ENCODE measurements at regions not wholly inside any gene's neighbourhood (a gene's known extent, or its start where the extent isn't known, plus 50 kb on each side); places are given as distances from the start of the nearest gene placed in this dataset.

DNA sequence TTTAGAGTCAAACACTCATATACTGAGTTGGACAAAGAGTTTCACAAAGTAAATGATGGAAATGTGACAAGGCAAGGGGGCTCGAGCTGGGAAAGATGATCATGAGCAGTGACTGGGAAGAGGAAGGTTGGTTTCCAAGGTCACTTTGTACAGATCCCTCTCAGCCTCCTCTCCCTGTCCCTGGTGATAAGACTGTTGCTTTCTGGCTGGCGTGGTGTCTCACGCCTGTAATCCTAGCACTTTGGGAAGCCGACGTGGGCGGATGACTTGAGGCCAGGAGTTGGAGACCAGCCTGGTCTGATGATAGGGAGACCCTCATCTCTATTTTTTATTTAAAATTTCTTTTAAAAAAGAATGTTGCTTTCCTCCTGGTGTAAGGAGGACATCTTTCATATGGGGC is 65.4 kb upstream of the CALM2 start:
- no peak overlapping the region for H3K4me3 ChIP-seq (ENCODE audit: insufficient read length, low read depth)
- H3K4me1 ChIP-seq (ENCODE audit: insufficient read depth, insufficient read length): peaks cover 12% of the 10 kb centered on the region
- no peaks in the 10 kb centered on the region for H3K27me3 ChIP-seq (ENCODE audit: insufficient read depth, insufficient read length)
- H3K36me3 ChIP-seq (ENCODE audit: insufficient read depth, insufficient read length, low read length): no peaks in the 10 kb centered on the region
- H3K9me3 ChIP-seq (ENCODE audit: insufficient read depth, low read length): no peaks in the 10 kb centered on the region
- H3K9ac ChIP-seq (ENCODE audit: insufficient read length, low read depth): no peak overlapping the region
- TF ChIP-seq YY1 (IDR thresholded peaks at IDR 0.05; ENCODE audit: insufficient read depth, insufficient read length) (no peak), ZNF274 (IDR thresholded peaks at IDR 0.05; ENCODE audit: low read depth, low read length) (no peak), SUZ12 (IDR thresholded peaks at IDR 0.05; ENCODE audit: extremely low read depth, insufficient read depth, insufficient read length) (no peak)
- no peak for DNase-seq (ENCODE audit: low read depth, low spot score)

DNA sequence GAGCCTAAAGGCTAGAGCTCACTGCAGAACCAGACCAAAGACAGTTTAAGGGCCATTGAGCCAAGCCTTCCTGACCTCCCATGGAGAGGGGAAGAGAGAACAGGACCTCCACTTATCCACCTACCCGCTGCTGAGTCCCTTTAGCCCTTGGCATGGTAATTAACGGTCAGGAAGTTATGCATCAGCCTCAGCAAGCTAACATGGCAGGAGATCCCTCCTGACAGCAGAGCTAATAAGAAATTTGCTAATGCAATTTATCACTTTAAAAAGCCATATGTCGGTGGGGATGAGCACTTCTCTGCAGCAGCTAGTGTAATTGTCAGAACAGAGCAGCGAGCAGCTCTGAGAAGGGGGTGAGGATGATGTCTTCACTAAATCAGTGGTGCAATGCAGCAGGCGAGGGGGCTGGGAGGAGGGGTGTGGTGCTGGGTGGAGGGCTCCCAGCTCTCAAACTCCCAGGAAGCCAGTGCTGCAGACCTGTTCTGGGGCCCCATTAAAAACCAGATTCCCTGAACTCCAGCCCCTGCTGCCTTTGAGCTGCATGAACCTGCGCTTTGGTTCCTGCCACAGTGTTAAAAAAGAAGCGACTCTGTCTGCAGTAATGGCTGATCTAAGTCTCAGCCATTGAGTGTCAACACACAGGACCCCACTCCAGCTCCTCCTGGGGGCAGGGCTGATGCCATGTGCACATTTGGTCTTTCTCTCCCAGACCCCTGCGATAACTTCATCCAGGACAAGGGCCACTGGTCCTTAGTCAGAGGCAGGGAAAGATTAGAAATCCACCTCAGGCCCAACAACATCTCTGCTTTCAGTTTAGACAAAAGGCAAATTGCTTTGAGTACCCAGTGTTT is 63.0 kb upstream of the CALM2 start:
- no peaks in the 10 kb centered on the region for H3K9me3 ChIP-seq (ENCODE audit: insufficient read depth, low read length)
- DNase-seq (ENCODE audit: low read depth, low spot score): no peak
- H3K9ac ChIP-seq (ENCODE audit: insufficient read length, low read depth): peak overlapping the region; percentile 50
- H3K36me3 ChIP-seq (ENCODE audit: insufficient read depth, insufficient read length, low read length): no peaks in the 10 kb centered on the region
- H3K27me3 ChIP-seq (ENCODE audit: insufficient read depth, insufficient read length): no peaks in the 10 kb centered on the region
- no peak for TF ChIP-seq SUZ12 (IDR thresholded peaks at IDR 0.05; ENCODE audit: extremely low read depth, insufficient read depth, insufficient read length)
- TF ChIP-seq YY1 (IDR thresholded peaks at IDR 0.05; ENCODE audit: insufficient read depth, insufficient read length): no peak
- no peak for TF ChIP-seq ZNF274 (IDR thresholded peaks at IDR 0.05; ENCODE audit: low read depth, low read length)
- peaks cover 15% of the 10 kb centered on the region for H3K4me1 ChIP-seq (ENCODE audit: insufficient read depth, insufficient read length)
- no peak overlapping the region for H3K4me3 ChIP-seq (ENCODE audit: insufficient read length, low read depth)

GRCh38 chr2:47238638-47239037 is 62.3 kb upstream of the CALM2 start:
- no peak for DNase-seq (ENCODE audit: low read depth, low spot score)
- H3K4me3 ChIP-seq (ENCODE audit: insufficient read length, low read depth): no peak overlapping the region
- H3K27me3 ChIP-seq (ENCODE audit: insufficient read depth, insufficient read length): no peaks in the 10 kb centered on the region
- TF ChIP-seq ZNF274 (IDR thresholded peaks at IDR 0.05; ENCODE audit: low read depth, low read length) (no peak), SUZ12 (IDR thresholded peaks at IDR 0.05; ENCODE audit: extremely low read depth, insufficient read depth, insufficient read length) (no peak), YY1 (IDR thresholded peaks at IDR 0.05; ENCODE audit: insufficient read depth, insufficient read length) (no peak)
- no peaks in the 10 kb centered on the region for H3K36me3 ChIP-seq (ENCODE audit: insufficient read depth, insufficient read length, low read length)
- no peaks in the 10 kb centered on the region for H3K9me3 ChIP-seq (ENCODE audit: insufficient read depth, low read length)
- H3K9ac ChIP-seq (ENCODE audit: insufficient read length, low read depth): peak overlapping the region; percentile 52
- peaks cover 15% of the 10 kb centered on the region for H3K4me1 ChIP-seq (ENCODE audit: insufficient read depth, insufficient read length)

DNA sequence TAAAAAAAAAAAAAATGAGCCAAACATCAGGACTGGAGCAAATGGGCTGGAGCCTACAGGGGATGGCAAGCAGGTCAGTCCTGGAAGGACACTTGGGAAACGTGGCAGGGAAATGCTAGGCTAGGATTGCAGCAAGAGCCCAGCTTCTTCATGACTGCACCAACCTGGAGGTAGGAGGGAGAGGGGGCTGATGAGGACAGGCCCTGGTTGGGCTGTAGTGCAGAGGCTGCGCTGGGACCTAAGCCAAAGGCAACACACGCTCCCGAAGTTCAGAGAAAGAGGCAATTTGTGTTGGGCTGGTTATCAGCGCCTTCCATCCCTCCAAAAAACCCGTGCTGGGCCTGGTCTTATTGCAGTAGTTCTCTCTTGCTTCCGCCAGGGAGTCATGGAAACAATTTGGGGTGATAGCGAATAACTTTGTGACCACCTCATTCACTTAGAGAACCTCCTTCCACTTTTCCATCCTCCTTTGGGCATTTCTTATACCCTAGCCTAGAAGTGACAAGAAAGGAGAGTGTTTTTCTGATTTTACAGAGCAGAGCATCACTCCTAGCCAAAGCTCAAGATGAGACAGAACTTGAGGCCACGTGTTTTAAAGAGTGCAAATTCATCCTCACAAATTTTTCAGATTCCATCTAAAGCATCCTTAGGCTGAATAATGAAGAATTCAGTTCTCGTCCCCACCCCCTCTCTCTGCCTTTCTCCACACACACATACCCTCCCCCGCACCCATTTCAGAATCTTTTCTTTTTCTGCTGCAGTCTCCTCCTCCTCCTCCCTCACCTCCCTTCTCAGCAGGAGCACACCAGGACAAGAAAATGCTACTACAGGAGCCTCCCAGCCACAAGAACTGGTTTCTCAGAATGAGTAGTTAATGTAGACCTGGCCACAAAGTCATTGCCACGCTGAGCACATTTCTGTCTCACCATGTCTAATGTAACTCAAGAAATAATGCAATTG is 61.3 kb upstream of the CALM2 start:
- Histone ChIP-seq H3K27me3 (ENCODE audit: insufficient read depth, insufficient read length) (no peaks in the 10 kb centered on the region), H3K4me3 (ENCODE audit: insufficient read length, low read depth) (peak overlapping the region; percentile 15), H3K4me1 (ENCODE audit: insufficient read depth, insufficient read length) (peaks cover 15% of the 10 kb centered on the region), H3K9ac (ENCODE audit: insufficient read length, low read depth) (peak overlapping the region; percentile 46), H3K36me3 (ENCODE audit: insufficient read depth, insufficient read length, low read length) (no peaks in the 10 kb centered on the region), H3K9me3 (ENCODE audit: insufficient read depth, low read length) (no peaks in the 10 kb centered on the region)
- DNase-seq (ENCODE audit: low read depth, low spot score): no peak
- TF ChIP-seq YY1 (IDR thresholded peaks at IDR 0.05; ENCODE audit: insufficient read depth, insufficient read length): no peak
- TF ChIP-seq ZNF274 (IDR thresholded peaks at IDR 0.05; ENCODE audit: low read depth, low read length): no peak
- TF ChIP-seq SUZ12 (IDR thresholded peaks at IDR 0.05; ENCODE audit: extremely low read depth, insufficient read depth, insufficient read length): no peak

- H3K36me3 ChIP-seq (ENCODE audit: insufficient read depth, insufficient read length, low read length): no peaks in the 10 kb centered on the region
- DNase-seq (ENCODE audit: low read depth, low spot score): no peak
- no peaks in the 10 kb centered on the region for H3K9me3 ChIP-seq (ENCODE audit: insufficient read depth, low read length)
- TF ChIP-seq YY1 (IDR thresholded peaks at IDR 0.05; ENCODE audit: insufficient read depth, insufficient read length): no peak
- TF ChIP-seq SUZ12 (IDR thresholded peaks at IDR 0.05; ENCODE audit: extremely low read depth, insufficient read depth, insufficient read length): no peak
- no peak for TF ChIP-seq ZNF274 (IDR thresholded peaks at IDR 0.05; ENCODE audit: low read depth, low read length)
- no peak overlapping the region for H3K9ac ChIP-seq (ENCODE audit: insufficient read length, low read depth)
- no peaks in the 10 kb centered on the region for H3K27me3 ChIP-seq (ENCODE audit: insufficient read depth, insufficient read length)
- H3K4me3 ChIP-seq (ENCODE audit: insufficient read length, low read depth): no peak overlapping the region
- peaks cover 15% of the 10 kb centered on the region for H3K4me1 ChIP-seq (ENCODE audit: insufficient read depth, insufficient read length)
Observed at GRCh38 chr2:47236503-47237215, 60.3 kb upstream of the CALM2 start.

DNA sequence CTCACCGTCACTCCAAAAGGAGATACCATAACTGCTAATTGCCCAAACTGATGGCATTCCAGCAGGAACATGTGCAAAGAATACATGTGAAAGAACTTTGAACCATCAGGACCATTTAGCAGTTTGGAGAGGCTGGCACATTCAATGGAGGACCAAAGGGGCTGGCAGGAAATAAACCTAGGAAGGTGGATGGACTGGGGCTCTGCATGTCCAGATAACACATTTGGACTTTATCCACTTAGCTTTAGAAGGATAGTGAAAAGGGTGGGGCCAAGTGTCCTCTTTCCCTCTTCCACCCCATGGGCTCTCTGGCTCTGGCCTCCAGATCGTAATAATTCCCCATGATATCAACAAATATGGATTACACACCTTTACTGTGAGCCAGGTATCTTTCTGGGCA is 58.8 kb upstream of the CALM2 start:
- Histone ChIP-seq H3K9me3 (ENCODE audit: insufficient read depth, low read length) (no peaks in the 10 kb centered on the region), H3K4me1 (ENCODE audit: insufficient read depth, insufficient read length) (peaks cover 15% of the 10 kb centered on the region), H3K27me3 (ENCODE audit: insufficient read depth, insufficient read length) (no peaks in the 10 kb centered on the region), H3K9ac (ENCODE audit: insufficient read length, low read depth) (no peak overlapping the region), H3K4me3 (ENCODE audit: insufficient read length, low read depth) (no peak overlapping the region), H3K36me3 (ENCODE audit: insufficient read depth, insufficient read length, low read length) (no peaks in the 10 kb centered on the region)
- no peak for DNase-seq (ENCODE audit: low read depth, low spot score)
- TF ChIP-seq YY1 (IDR thresholded peaks at IDR 0.05; ENCODE audit: insufficient read depth, insufficient read length): no peak
- TF ChIP-seq ZNF274 (IDR thresholded peaks at IDR 0.05; ENCODE audit: low read depth, low read length): no peak
- TF ChIP-seq SUZ12 (IDR thresholded peaks at IDR 0.05; ENCODE audit: extremely low read depth, insufficient read depth, insufficient read length): no peak
